ENCODE measurements at regions not wholly inside any gene's neighbourhood (a gene's known extent, or its start where the extent isn't known, plus 50 kb on each side); places are given as distances from the start of the nearest gene placed in this dataset.

GRCh38 chr11:129652835-129653234 is 162.8 kb upstream of the TMEM45B start:
- intact Hi-C loops (cut with DNase I, micrococcal nuclease), result no loop called here
- Histone ChIP-seq H3K27me3 (ENCODE audit: control insufficient read depth in 1 of 2, insufficient read depth in 2 of 2, low read length in 2 of 2) (peaks cover 0 to 2% of the 10 kb centered on the region in 2 experiments), H3K4me1 (ENCODE audit: insufficient read depth, low read length) (no peaks in the 10 kb centered on the region), H3K36me3 (ENCODE audit: insufficient read depth, low read length) (no peaks in the 10 kb centered on the region), H3K9me3 (ENCODE audit: control insufficient read depth in 1 of 2, insufficient read depth in 1 of 2, low read length in 2 of 2) (peaks cover 15 to 17% of the 10 kb centered on the region in 2 experiments), H3K4me3 (ENCODE audit: low read length) (no peak overlapping the region), H3K27ac (ENCODE audit: low read depth in 1 of 2, low read length in 2 of 2) (no peak overlapping the region)
- Mint-ChIP-seq H3K36me3 (ENCODE audit: low read depth) (peaks cover 14% of the 10 kb centered on the region), H3K27ac (no peak overlapping the region), H3K27me3 (peaks cover 8% of the 10 kb centered on the region), H3K4me3 (no peak overlapping the region), H3K4me1 (ENCODE audit: low read depth) (no peaks in the 10 kb centered on the region), H3K9me3 (peaks cover 22% of the 10 kb centered on the region)
- ChIA-PET CTCF (no interaction called here), POLR2A (no interaction called here)
- ATAC-seq (ENCODE audit: poor library complexity) (no peak), DNase-seq (no peak)
- no peak for TF ChIP-seq CTCF (IDR thresholded peaks at IDR 0.05)

- H3K4me1 Mint-ChIP-seq (ENCODE audit: low read depth), result no peaks in the 10 kb centered on the region
- CTCF ChIA-PET, result no interaction called here
- TF ChIP-seq CTCF (IDR thresholded peaks at IDR 0.05), result no peak
- ATAC-seq (ENCODE audit: poor library complexity), result no peak
- no peak overlapping the region for H3K4me3 ChIP-seq (ENCODE audit: low read length)
- no peak overlapping the region for H3K27ac Mint-ChIP-seq
- intact Hi-C loops (cut with DNase I, micrococcal nuclease), result no loop called here
- H3K36me3 Mint-ChIP-seq (ENCODE audit: low read depth), result peaks cover 14% of the 10 kb centered on the region
- H3K4me1 ChIP-seq (ENCODE audit: insufficient read depth, low read length), result no peaks in the 10 kb centered on the region
- peaks cover 0 to 2% of the 10 kb centered on the region in 2 experiments for H3K27me3 ChIP-seq (ENCODE audit: control insufficient read depth in 1 of 2, insufficient read depth in 2 of 2, low read length in 2 of 2)
- H3K36me3 ChIP-seq (ENCODE audit: insufficient read depth, low read length), result no peaks in the 10 kb centered on the region
- peaks cover 8% of the 10 kb centered on the region for H3K27me3 Mint-ChIP-seq
- no peak overlapping the region for H3K4me3 Mint-ChIP-seq
- H3K27ac ChIP-seq (ENCODE audit: low read depth in 1 of 2, low read length in 2 of 2), result no peak overlapping the region
- POLR2A ChIA-PET, result no interaction called here
- H3K9me3 ChIP-seq (ENCODE audit: control insufficient read depth in 1 of 2, insufficient read depth in 1 of 2, low read length in 2 of 2), result peaks cover 17 to 26% of the 10 kb centered on the region in 2 experiments
- no peak for DNase-seq
- H3K9me3 Mint-ChIP-seq, result peaks cover 22% of the 10 kb centered on the region
These were observed 160.3 kb upstream of the TMEM45B start for GRCh38 chr11:129655247-129655832.

- no peak for ATAC-seq (ENCODE audit: poor library complexity)
- POLR2A ChIA-PET, result no interaction called here
- H3K27me3 ChIP-seq (ENCODE audit: control insufficient read depth in 1 of 2, insufficient read depth in 2 of 2, low read length in 2 of 2), result peaks cover 0 to 2% of the 10 kb centered on the region in 2 experiments
- Mint-ChIP-seq H3K9me3 (peaks cover 18% of the 10 kb centered on the region), H3K4me1 (ENCODE audit: low read depth) (no peaks in the 10 kb centered on the region), H3K36me3 (ENCODE audit: low read depth) (peaks cover 14% of the 10 kb centered on the region), H3K27me3 (peaks cover 8% of the 10 kb centered on the region), H3K27ac (no peak overlapping the region), H3K4me3 (no peak overlapping the region)
- intact Hi-C loops (cut with DNase I, micrococcal nuclease), result no loop called here
- H3K36me3 ChIP-seq (ENCODE audit: insufficient read depth, low read length), result no peaks in the 10 kb centered on the region
- no peak for DNase-seq
- H3K4me3 ChIP-seq (ENCODE audit: low read length), result no peak overlapping the region
- H3K4me1 ChIP-seq (ENCODE audit: insufficient read depth, low read length), result no peaks in the 10 kb centered on the region
- peaks cover 17 to 22% of the 10 kb centered on the region in 2 experiments for H3K9me3 ChIP-seq (ENCODE audit: control insufficient read depth in 1 of 2, insufficient read depth in 1 of 2, low read length in 2 of 2)
- no peak overlapping the region for H3K27ac ChIP-seq (ENCODE audit: low read depth in 1 of 2, low read length in 2 of 2)
- no peak for TF ChIP-seq CTCF (IDR thresholded peaks at IDR 0.05)
- CTCF ChIA-PET, result no interaction called here
These were observed 157.7 kb upstream of the TMEM45B start for GRCh38 chr11:129657866-129658525.

Measured in CD4-positive, alpha-beta T cell (primary cell).